ENCODE measurements at regions not wholly inside any gene's neighbourhood (a gene's known extent, or its start where the extent isn't known, plus 50 kb on each side); places are given as distances from the start of the nearest gene placed in this dataset.

GRCh38 chr10:128879441-128880140, 587.5 kb upstream of the MGMT start:
- TF ChIP-seq MAX (IDR thresholded peaks at IDR 0.05; ENCODE audit: low read depth) (no peak), CTCF (IDR thresholded peaks at IDR 0.05) (no peak), POLR2AphosphoS5 (IDR thresholded peaks at IDR 0.05; ENCODE audit: low read depth, low read length) (no peak), TCF12 (IDR thresholded peaks at IDR 0.05) (no peak)
